ENCODE measurements at regions not wholly inside any gene's neighbourhood (a gene's known extent, or its start where the extent isn't known, plus 50 kb on each side); places are given as distances from the start of the nearest gene placed in this dataset.
"Not testable (repeated sequence)": the region's sequence is repeated elsewhere in the genome, so short reads cannot be mapped to it uniquely, and the experiment has no call there.

- DNase-seq = not testable (repeated sequence)
Observed at GRCh38 chr2:240243049-240243448, 102.6 kb upstream of the OTOS start.

GRCh38 chr2:240244543-240244942 lies 104.1 kb upstream of the OTOS start:
- DNase-seq = no peak

- DNase-seq = no peak
Observed at GRCh38 chr2:240245184-240245583, 104.7 kb upstream of the OTOS start.

GRCh38 chr2:240245706-240246105 lies 105.2 kb upstream of the OTOS start:
- DNase-seq = no peak

GRCh38 chr2:240246173-240246820 lies 105.8 kb upstream of the OTOS start:
- no peak for DNase-seq

GRCh38 chr2:240247241-240247867 lies 106.9 kb upstream of the OTOS start:
- no peak for DNase-seq

- DNase-seq = no peak
Observed at GRCh38 chr2:240247868-240248720, 107.6 kb upstream of the OTOS start.

GRCh38 chr2:240248721-240249422 lies 108.4 kb upstream of the OTOS start:
- DNase-seq = no peak

GRCh38 chr2:240249423-240250149 lies 109.1 kb upstream of the OTOS start:
- no peak for DNase-seq

GRCh38 chr2:240250150-240250984 lies 109.9 kb upstream of the OTOS start:
- no peak for DNase-seq

GRCh38 chr2:240250985-240251847 lies 110.8 kb upstream of the OTOS start:
- DNase-seq = peak; percentile 84

GRCh38 chr2:240251848-240252190 lies 111.4 kb upstream of the OTOS start:
- DNase-seq = no peak

GRCh38 chr2:240252191-240252871 lies 111.9 kb upstream of the OTOS start:
- no peak for DNase-seq

- no peak for DNase-seq
Observed at GRCh38 chr2:240252872-240253511, 112.5 kb upstream of the OTOS start.

- DNase-seq = no peak
Observed at GRCh38 chr2:240253583-240254145, 113.2 kb upstream of the OTOS start.

- no peak for DNase-seq
Observed at GRCh38 chr2:240254337-240255164, 114.1 kb upstream of the OTOS start.

GRCh38 chr2:240255165-240255491 lies 114.7 kb upstream of the OTOS start:
- no peak for DNase-seq

Measured in kidney glomerular epithelial cell (primary cell).